ENCODE measurements at regions not wholly inside any gene's neighbourhood (a gene's known extent, or its start where the extent isn't known, plus 50 kb on each side); places are given as distances from the start of the nearest gene placed in this dataset.

- H3K27ac Mint-ChIP-seq = no peak overlapping the region
- H3K4me1 Mint-ChIP-seq = no peaks in the 10 kb centered on the region
- DNase-seq = no peak
- H3K27me3 Mint-ChIP-seq (ENCODE audit: low read depth, poor library complexity) = no peaks in the 10 kb centered on the region
- peaks cover 36% of the 10 kb centered on the region for H3K9me3 Mint-ChIP-seq
- TF ChIP-seq CTCF (IDR thresholded peaks at IDR 0.05) = no peak
- no peak overlapping the region for H3K4me3 Mint-ChIP-seq
- peaks cover 14% of the 10 kb centered on the region for H3K36me3 Mint-ChIP-seq (ENCODE audit: low read depth)
Measured at GRCh38 chr5:75002271-75002670, 50.1 kb downstream of the GCNT4 start.

DNA sequence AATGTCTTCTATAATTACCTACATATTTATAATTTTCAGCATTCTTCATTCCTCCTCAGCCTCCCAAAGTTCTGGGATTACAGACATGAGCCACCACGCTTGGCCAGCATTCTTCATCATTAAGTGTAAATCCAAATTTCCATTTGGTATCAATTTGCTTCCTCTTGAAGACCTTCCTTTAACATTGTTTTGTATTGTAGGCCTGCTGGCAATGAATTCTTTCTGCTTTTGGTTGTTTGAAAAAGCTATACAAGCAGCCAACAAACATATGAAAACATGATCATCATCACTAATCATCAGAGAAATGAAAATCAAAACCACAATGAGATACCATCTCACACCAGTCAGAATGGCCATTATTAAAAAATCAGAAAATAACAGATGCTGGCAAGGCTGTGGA lies 56.4 kb downstream of the GCNT4 start:
- Mint-ChIP-seq H3K9me3 (peaks cover 12% of the 10 kb centered on the region), H3K27me3 (ENCODE audit: low read depth, poor library complexity) (peaks cover 5% of the 10 kb centered on the region), H3K36me3 (ENCODE audit: low read depth) (no peaks in the 10 kb centered on the region), H3K4me1 (no peaks in the 10 kb centered on the region), H3K27ac (no peak overlapping the region), H3K4me3 (no peak overlapping the region)
- no peak for DNase-seq
- TF ChIP-seq CTCF (IDR thresholded peaks at IDR 0.05) = no peak

DNA sequence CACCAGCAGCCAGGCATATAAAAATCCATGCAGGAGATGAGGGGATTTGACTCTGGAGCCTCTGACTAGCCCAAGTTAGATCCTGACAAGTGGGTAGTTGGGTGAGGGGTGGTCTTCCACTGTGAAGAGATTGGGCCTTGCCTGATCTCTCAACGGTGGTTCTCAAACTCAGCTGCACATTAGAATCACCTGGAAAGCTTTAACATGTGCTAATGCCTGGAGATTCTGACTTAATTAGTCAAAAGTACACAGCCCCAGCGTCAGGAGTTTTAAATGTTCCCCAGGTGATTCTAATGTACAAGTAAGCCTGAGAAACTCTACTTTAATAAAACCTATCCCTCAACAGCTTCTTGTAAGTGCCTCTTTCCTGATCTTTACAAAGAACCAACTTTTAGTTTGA lies 57.5 kb downstream of the GCNT4 start:
- no peak for TF ChIP-seq CTCF (IDR thresholded peaks at IDR 0.05)
- no peaks in the 10 kb centered on the region for H3K36me3 Mint-ChIP-seq (ENCODE audit: low read depth)
- H3K27me3 Mint-ChIP-seq (ENCODE audit: low read depth, poor library complexity) = peaks cover 5% of the 10 kb centered on the region
- no peak overlapping the region for H3K4me3 Mint-ChIP-seq
- peaks cover 12% of the 10 kb centered on the region for H3K9me3 Mint-ChIP-seq
- H3K27ac Mint-ChIP-seq = no peak overlapping the region
- DNase-seq = no peak
- no peaks in the 10 kb centered on the region for H3K4me1 Mint-ChIP-seq

DNA sequence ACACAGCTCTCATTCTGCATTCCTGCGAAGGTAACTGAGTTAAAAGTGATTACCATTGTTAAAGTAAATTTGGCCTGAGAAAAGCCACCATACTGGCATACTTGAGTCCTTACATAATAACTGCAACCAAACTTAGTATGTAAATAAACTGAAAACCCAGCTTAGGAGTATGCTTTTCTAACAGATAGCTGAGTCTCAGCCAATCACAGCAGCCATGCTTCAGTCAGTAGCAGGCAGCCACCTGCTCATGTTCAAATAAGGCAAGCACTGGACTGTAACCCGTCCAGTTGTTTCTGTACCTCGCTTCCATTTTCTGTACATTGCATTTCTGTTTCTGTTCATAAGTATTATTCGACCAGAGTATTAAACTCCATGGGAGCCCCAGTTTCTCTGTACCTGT lies 58.6 kb downstream of the GCNT4 start:
- DNase-seq = no peak
- H3K9me3 Mint-ChIP-seq = peaks cover 14% of the 10 kb centered on the region
- no peak overlapping the region for H3K4me3 Mint-ChIP-seq
- TF ChIP-seq CTCF (IDR thresholded peaks at IDR 0.05) = no peak
- no peak overlapping the region for H3K27ac Mint-ChIP-seq
- peaks cover 5% of the 10 kb centered on the region for H3K27me3 Mint-ChIP-seq (ENCODE audit: low read depth, poor library complexity)
- no peaks in the 10 kb centered on the region for H3K4me1 Mint-ChIP-seq
- H3K36me3 Mint-ChIP-seq (ENCODE audit: low read depth) = no peaks in the 10 kb centered on the region

DNA sequence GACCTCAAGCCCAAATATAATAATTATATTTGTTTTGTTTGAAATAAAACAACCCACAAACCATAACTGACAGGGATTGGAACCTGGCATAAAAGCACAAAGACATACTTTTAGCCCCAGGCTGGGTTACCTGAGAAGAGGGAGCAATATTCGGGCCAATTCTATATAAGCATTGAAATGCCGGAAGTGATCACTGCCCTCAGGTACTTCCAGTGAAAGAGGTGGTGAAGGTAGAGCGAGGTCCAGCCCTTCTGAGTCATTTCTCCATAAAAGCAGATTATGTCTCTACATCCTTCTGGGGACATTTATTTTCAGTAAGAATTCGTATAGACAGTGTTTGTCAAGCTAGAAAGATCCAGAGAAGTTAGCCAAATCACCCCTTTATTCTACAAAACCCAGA lies 59.6 kb downstream of the GCNT4 start:
- Mint-ChIP-seq H3K27me3 (ENCODE audit: low read depth, poor library complexity) (peaks cover 5% of the 10 kb centered on the region), H3K4me1 (no peaks in the 10 kb centered on the region), H3K36me3 (ENCODE audit: low read depth) (no peaks in the 10 kb centered on the region), H3K9me3 (peaks cover 20% of the 10 kb centered on the region), H3K27ac (no peak overlapping the region), H3K4me3 (no peak overlapping the region)
- no peak for TF ChIP-seq CTCF (IDR thresholded peaks at IDR 0.05)
- no peak for DNase-seq

DNA sequence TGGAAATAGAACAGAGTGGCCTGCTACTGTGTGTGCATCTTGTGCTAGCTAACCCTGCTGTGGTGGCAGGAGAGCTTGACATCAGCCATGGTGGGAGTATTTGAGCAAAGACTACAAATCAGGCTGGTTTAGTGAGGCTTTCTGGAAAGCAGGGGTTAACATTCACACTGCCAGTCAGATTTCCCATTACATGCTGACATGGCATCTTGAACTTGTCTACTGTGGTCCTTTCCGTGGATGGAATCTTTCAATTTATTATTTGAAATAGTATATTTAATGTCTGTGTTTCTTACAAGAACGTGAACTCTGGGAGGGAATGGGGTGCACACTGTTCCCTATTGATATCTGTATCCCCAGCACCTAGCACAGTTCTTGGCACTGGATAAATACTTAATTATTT lies 60.8 kb downstream of the GCNT4 start:
- Mint-ChIP-seq H3K9me3 (peaks cover 12% of the 10 kb centered on the region), H3K4me1 (no peaks in the 10 kb centered on the region), H3K36me3 (ENCODE audit: low read depth) (no peaks in the 10 kb centered on the region), H3K4me3 (no peak overlapping the region), H3K27me3 (ENCODE audit: low read depth, poor library complexity) (peaks cover 5% of the 10 kb centered on the region), H3K27ac (no peak overlapping the region)
- TF ChIP-seq CTCF (IDR thresholded peaks at IDR 0.05) = no peak
- DNase-seq = no peak
